LNCAP (cell line): ENCODE measurements at regions not wholly inside any gene's neighbourhood (a gene's known extent, or its start where the extent isn't known, plus 50 kb on each side); places are given as distances from the start of the nearest gene placed in this dataset.

Experiments used
- CTCF ChIP-seq: fragments of 450-650 bp; IDR thresholded peaks from 2 replicates; pipeline ENCODE4 v1.5.1; 2017; ENCODE audit warnings: mild to moderate bottlenecking

- TF ChIP-seq CTCF = 0 out of 2 replicates have a peak, but pooled peaks have one; percentile 13
Observed at GRCh38 chr2:195304310-195304709, 352.7 kb upstream of the SLC39A10 start.

- TF ChIP-seq CTCF = no peak
Observed at GRCh38 chr2:195300631-195301030, 356.4 kb upstream of the SLC39A10 start.

- TF ChIP-seq CTCF = no peak
Observed at GRCh38 chr2:195299600-195299999, 357.4 kb upstream of the SLC39A10 start.

- no peak for TF ChIP-seq CTCF
Observed at GRCh38 chr2:195296490-195296889, 360.5 kb upstream of the SLC39A10 start.

GRCh38 chr2:195289081-195289480, 367.9 kb upstream of the SLC39A10 start:
- no peak for TF ChIP-seq CTCF

- TF ChIP-seq CTCF = no peak
Observed at GRCh38 chr2:195279840-195280427, 377.1 kb upstream of the SLC39A10 start.

- no peak for TF ChIP-seq CTCF
Observed at GRCh38 chr2:195270466-195271039, 386.5 kb upstream of the SLC39A10 start.

- TF ChIP-seq CTCF = no peak
Observed at GRCh38 chr2:195269220-195269619, 387.8 kb upstream of the SLC39A10 start.
